ENCODE measurements at regions not wholly inside any gene's neighbourhood (a gene's known extent, or its start where the extent isn't known, plus 50 kb on each side); places are given as distances from the start of the nearest gene placed in this dataset.

DNA sequence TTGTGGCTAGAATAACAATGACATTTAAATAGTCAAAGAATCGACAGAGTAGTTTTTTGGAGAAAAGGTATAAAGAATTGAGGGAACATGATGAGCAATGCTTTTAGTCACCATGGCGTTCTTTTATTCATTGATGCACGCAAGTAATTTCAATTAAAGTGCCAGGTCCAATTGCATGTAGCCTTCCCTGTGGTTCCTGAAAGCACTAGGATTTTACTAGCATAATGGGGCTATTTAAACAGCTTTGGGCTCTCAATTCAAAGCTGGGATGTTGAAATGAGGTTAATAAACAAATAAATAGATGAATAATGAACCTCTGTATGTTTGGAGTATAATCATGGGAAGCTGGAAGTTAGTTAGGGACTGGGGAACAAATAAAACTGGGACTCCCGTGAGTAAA is 121.2 kb upstream of the GAP43 start:
- BruUV-seq (replicated peaks), result no TSS peak
- Histone ChIP-seq H3K27ac (ENCODE audit: low read depth, low read length, poor library complexity, severe bottlenecking) (no peak overlapping the region), H3K4me1 (ENCODE audit: insufficient read depth, low read length, poor library complexity, severe bottlenecking) (peaks cover 51% of the 10 kb centered on the region), H3K9me3 (ENCODE audit: low read depth, low read length, poor library complexity, severe bottlenecking) (no peaks in the 10 kb centered on the region), H3K36me3 (ENCODE audit: insufficient read depth, low read length, poor library complexity, severe bottlenecking) (no peaks in the 10 kb centered on the region), H3K4me3 (ENCODE audit: low read depth, low read length, poor library complexity, severe bottlenecking) (no peak overlapping the region), H3K27me3 (replicated peaks; ENCODE audit: insufficient read depth, low read depth, low read length, poor library complexity) (no peaks in the 10 kb centered on the region)
- ChIA-PET CTCF (no interaction called here), POLR2A (ENCODE audit: low non-redundant PET) (no interaction called here)
- TF ChIP-seq, protein P1, sequence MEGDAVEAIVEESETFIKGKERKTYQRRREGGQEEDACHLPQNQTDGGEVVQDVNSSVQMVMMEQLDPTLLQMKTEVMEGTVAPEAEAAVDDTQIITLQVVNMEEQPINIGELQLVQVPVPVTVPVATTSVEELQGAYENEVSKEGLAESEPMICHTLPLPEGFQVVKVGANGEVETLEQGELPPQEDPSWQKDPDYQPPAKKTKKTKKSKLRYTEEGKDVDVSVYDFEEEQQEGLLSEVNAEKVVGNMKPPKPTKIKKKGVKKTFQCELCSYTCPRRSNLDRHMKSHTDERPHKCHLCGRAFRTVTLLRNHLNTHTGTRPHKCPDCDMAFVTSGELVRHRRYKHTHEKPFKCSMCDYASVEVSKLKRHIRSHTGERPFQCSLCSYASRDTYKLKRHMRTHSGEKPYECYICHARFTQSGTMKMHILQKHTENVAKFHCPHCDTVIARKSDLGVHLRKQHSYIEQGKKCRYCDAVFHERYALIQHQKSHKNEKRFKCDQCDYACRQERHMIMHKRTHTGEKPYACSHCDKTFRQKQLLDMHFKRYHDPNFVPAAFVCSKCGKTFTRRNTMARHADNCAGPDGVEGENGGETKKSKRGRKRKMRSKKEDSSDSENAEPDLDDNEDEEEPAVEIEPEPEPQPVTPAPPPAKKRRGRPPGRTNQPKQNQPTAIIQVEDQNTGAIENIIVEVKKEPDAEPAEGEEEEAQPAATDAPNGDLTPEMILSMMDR (conservative IDR thresholded peaks at IDR 0.05; ENCODE audit: low read depth, low read length), result no peak
- TF ChIP-seq EZH2 (IDR thresholded peaks at IDR 0.05; ENCODE audit: borderline replicate concordance, low read depth, low read length, poor library complexity, severe bottlenecking), result no peak
- intact Hi-C loops (cut with micrococcal nuclease; ENCODE audit: unreplicated experiment), result loop anchor here (5.0 kb wide), 1 partner anchor 280 kb away; no protein-coding TSS in a partner anchor
- DNase-seq (ENCODE audit: low spot score), result no peak

- intact Hi-C loops (cut with micrococcal nuclease; ENCODE audit: unreplicated experiment), result loop anchor here (5.0 kb wide), 1 partner anchor 279 kb away; no protein-coding TSS in a partner anchor
- no peak for TF ChIP-seq EZH2 (IDR thresholded peaks at IDR 0.05; ENCODE audit: borderline replicate concordance, low read depth, low read length, poor library complexity, severe bottlenecking)
- TF ChIP-seq, protein P1 (conservative IDR thresholded peaks at IDR 0.05; ENCODE audit: low read depth, low read length), result no peak
- DNase-seq (ENCODE audit: low spot score), result peak; percentile 90
- no peaks in the 10 kb centered on the region for H3K9me3 ChIP-seq (ENCODE audit: low read depth, low read length, poor library complexity, severe bottlenecking)
- H3K27me3 ChIP-seq (replicated peaks; ENCODE audit: insufficient read depth, low read depth, low read length, poor library complexity), result no peaks in the 10 kb centered on the region
- BruUV-seq (replicated peaks), result no TSS peak
- no peak overlapping the region for H3K27ac ChIP-seq (ENCODE audit: low read depth, low read length, poor library complexity, severe bottlenecking)
- no peak overlapping the region for H3K4me3 ChIP-seq (ENCODE audit: low read depth, low read length, poor library complexity, severe bottlenecking)
- POLR2A ChIA-PET (ENCODE audit: low non-redundant PET), result no interaction called here
- no peaks in the 10 kb centered on the region for H3K36me3 ChIP-seq (ENCODE audit: insufficient read depth, low read length, poor library complexity, severe bottlenecking)
- peaks cover 51% of the 10 kb centered on the region for H3K4me1 ChIP-seq (ENCODE audit: insufficient read depth, low read length, poor library complexity, severe bottlenecking)
- CTCF ChIA-PET, result no interaction called here
These were observed 119.9 kb upstream of the GAP43 start for GRCh38 chr3:115503394-115503793.

DNA sequence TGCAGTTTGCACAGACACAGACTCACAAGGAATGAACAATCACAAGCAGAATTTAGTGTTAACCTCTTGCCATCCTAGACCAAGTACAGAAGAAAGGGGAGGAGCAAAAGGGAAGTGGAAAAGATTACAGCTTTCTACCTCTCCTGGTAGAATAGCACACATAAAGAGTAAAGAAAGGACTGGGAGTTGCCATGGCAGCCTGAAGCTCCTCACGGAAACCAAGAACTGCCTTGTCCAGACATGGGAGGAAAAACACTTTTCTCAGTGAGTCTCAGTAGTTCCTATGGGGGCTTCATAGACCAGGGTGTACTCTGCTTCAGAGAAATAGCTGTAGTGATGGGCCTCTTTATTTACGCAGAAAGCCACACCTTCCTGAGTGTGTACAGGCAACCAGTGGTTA is 114.7 kb upstream of the GAP43 start:
- Histone ChIP-seq H3K27me3 (replicated peaks; ENCODE audit: insufficient read depth, low read depth, low read length, poor library complexity) (no peaks in the 10 kb centered on the region), H3K9me3 (ENCODE audit: low read depth, low read length, poor library complexity, severe bottlenecking) (no peaks in the 10 kb centered on the region), H3K36me3 (ENCODE audit: insufficient read depth, low read length, poor library complexity, severe bottlenecking) (no peaks in the 10 kb centered on the region), H3K27ac (ENCODE audit: low read depth, low read length, poor library complexity, severe bottlenecking) (no peak overlapping the region), H3K4me1 (ENCODE audit: insufficient read depth, low read length, poor library complexity, severe bottlenecking) (peaks cover 16% of the 10 kb centered on the region), H3K4me3 (ENCODE audit: low read depth, low read length, poor library complexity, severe bottlenecking) (no peak overlapping the region)
- CTCF ChIA-PET, result no interaction called here
- BruUV-seq (replicated peaks), result no TSS peak
- TF ChIP-seq, protein P1 (conservative IDR thresholded peaks at IDR 0.05; ENCODE audit: low read depth, low read length), result no peak
- no peak for TF ChIP-seq EZH2 (IDR thresholded peaks at IDR 0.05; ENCODE audit: borderline replicate concordance, low read depth, low read length, poor library complexity, severe bottlenecking)
- no peak for DNase-seq (ENCODE audit: low spot score)
- POLR2A ChIA-PET (ENCODE audit: low non-redundant PET), result no interaction called here
- intact Hi-C loops (cut with micrococcal nuclease; ENCODE audit: unreplicated experiment), result no loop called here

All from A673 (cell line).